ENCODE measurements at regions not wholly inside any gene's neighbourhood (a gene's known extent, or its start where the extent isn't known, plus 50 kb on each side); places are given as distances from the start of the nearest gene placed in this dataset.

- TF ChIP-seq POLR2A (IDR thresholded peaks at IDR 0.05) = no peak
- no peak for TF ChIP-seq CTCF (IDR thresholded peaks at IDR 0.05)
Measured at GRCh38 chr2:65749545-65749944, 317.1 kb upstream of the SPRED2 start.
